ENCODE measurements at regions not wholly inside any gene's neighbourhood (a gene's known extent, or its start where the extent isn't known, plus 50 kb on each side); places are given as distances from the start of the nearest gene placed in this dataset.

GRCh38 chr4:77438549-77438948 is 167.1 kb upstream of the CXCL13 start:
- ChIA-PET POLR2A (no interaction called here), CTCF (no interaction called here)
- no peaks in the 10 kb centered on the region for H3K9me3 ChIP-seq
- FAIRE-seq (no peak), ATAC-seq (no peak), DNase-seq (ENCODE audit: low read depth in 1 of 2, low spot score in 1 of 2) (no peak)
- WGBS (ENCODE audit: missing lambda C conversion rate), result 71% methylated on average over 9 of the region's 9 CpGs
- TF ChIP-seq SMC3 (IDR thresholded peaks at IDR 0.05) (no peak), E2F6 (IDR thresholded peaks at IDR 0.05; ENCODE audit: borderline replicate concordance, low read depth) (no peak), CTCF (IDR thresholded peaks at IDR 0.05) (no peak), CHD2 (IDR thresholded peaks at IDR 0.05; ENCODE audit: low read length, partially characterized antibody) (no peak), ZFP36 (IDR thresholded peaks at IDR 0.05; ENCODE audit: borderline replicate concordance, partially characterized antibody) (no peak), FOXS1 (CRISPR knock-in tag; IDR thresholded peaks at IDR 0.05) (no peak), CBX8 (IDR thresholded peaks at IDR 0.05) (no peak), NFE2L2 (conservative IDR thresholded peaks at IDR 0.05; ENCODE audit: low read length) (no peak), ATOH8 (CRISPR knock-in tag; IDR thresholded peaks at IDR 0.05; ENCODE audit: low read depth) (no peak), RFX5 (IDR thresholded peaks at IDR 0.05) (no peak), HDAC2 (IDR thresholded peaks at IDR 0.05) (no peak)
- no peaks in the 10 kb centered on the region for H3K4me1 ChIP-seq
- H3K27ac ChIP-seq, result no peak overlapping the region
- H3K4me2 ChIP-seq, result no peak overlapping the region
- no peak overlapping the region for H3K4me3 ChIP-seq

- ChIA-PET CTCF (interaction anchor here (1.0 kb wide), 1 partner anchor 86 kb away, joined by 3 read pairs; no protein-coding TSS in a partner anchor), POLR2A (no interaction called here)
- FAIRE-seq (no peak), ATAC-seq (no peak), DNase-seq (ENCODE audit: low read depth in 1 of 2, low spot score in 1 of 2) (no peak)
- no peak for TF ChIP-seq HES2 (IDR thresholded peaks at IDR 0.05)
- no peak for TF ChIP-seq POLR2A (IDR thresholded peaks at IDR 0.05; ENCODE audit: low read length)
- TF ChIP-seq RFX5 (IDR thresholded peaks at IDR 0.05), result no peak
- no peak for TF ChIP-seq NR3C1 (IDR thresholded peaks at IDR 0.05)
- TF ChIP-seq ZSCAN20 (CRISPR knock-in tag; IDR thresholded peaks at IDR 0.05), result no peak
- TF ChIP-seq PBX3 (IDR thresholded peaks at IDR 0.05), result no peak
- TF ChIP-seq GATA3 (IDR thresholded peaks at IDR 0.05; ENCODE audit: borderline replicate concordance), result no peak
- TF ChIP-seq EHMT2 (IDR thresholded peaks at IDR 0.05; ENCODE audit: low read depth), result no peak
- TF ChIP-seq HDAC2 (IDR thresholded peaks at IDR 0.05), result no peak
- H3K9me3 ChIP-seq, result no peaks in the 10 kb centered on the region
- no peak overlapping the region for H3K27ac ChIP-seq
- 26% methylated on average over 1 of the region's 1 CpG for WGBS (ENCODE audit: missing lambda C conversion rate)
- H3K4me1 ChIP-seq, result no peaks in the 10 kb centered on the region
- H3K4me2 ChIP-seq, result no peak overlapping the region
- no peak overlapping the region for H3K4me3 ChIP-seq
Measured at GRCh38 chr4:77443941-77444340, 161.7 kb upstream of the CXCL13 start.

- ATAC-seq (no peak), DNase-seq (ENCODE audit: low read depth in 1 of 2, low spot score in 1 of 2) (no peak), FAIRE-seq (no peak)
- Histone ChIP-seq H3K4me2 (no peak overlapping the region), H3K9me3 (no peaks in the 10 kb centered on the region), H3K27ac (no peak overlapping the region), H3K4me1 (no peaks in the 10 kb centered on the region), H3K4me3 (no peak overlapping the region)
- CTCF ChIA-PET, result no interaction called here
- TF ChIP-seq CBX2 (IDR thresholded peaks at IDR 0.05; ENCODE audit: borderline replicate concordance, low read depth), result no peak
- no peak for TF ChIP-seq NFE2L2 (conservative IDR thresholded peaks at IDR 0.05; ENCODE audit: low read length)
- no peak for TF ChIP-seq HDAC2 (IDR thresholded peaks at IDR 0.05)
- no peak for TF ChIP-seq REST (IDR thresholded peaks at IDR 0.05)
- no peak for TF ChIP-seq MAX (IDR thresholded peaks at IDR 0.05)
- POLR2A ChIA-PET, result no interaction called here
Measured at GRCh38 chr4:77445823-77446222, 159.8 kb upstream of the CXCL13 start.
